HepG2 (cell line): ENCODE measurements at regions not wholly inside any gene's neighbourhood (a gene's known extent, or its start where the extent isn't known, plus 50 kb on each side); places are given as distances from the start of the nearest gene placed in this dataset.

Experiments used
- ATAC-seq: fragments of 200-7000 bp; cut with Tn5 transposase; 3 replicates; pipeline ENCODE4 v1.9.1; 2020; ENCODE audit warnings: mild to moderate bottlenecking, moderate library complexity
- BruUV-seq: library from RNA; stranded (reverse); fragments of 400-500 nt; replicated peaks from 2 replicates; lab custom pipeline; 2021; lab: Mats Ljungman, UMichigan
- CTCF ChIA-PET: fragments of 300-600 bp; formaldehyde crosslinking; extraction: SDS; loops from one replicate; lab custom pipeline; 2021; ENCODE audit warnings: low total read pairs, inconsistent platforms, low intra/inter-chr PET ratio; lab: Yijun Ruan, JAX
- POLR2A ChIA-PET: fragments of 350-600 bp; sonication (Branson Sonifier 250); formaldehyde crosslinking; loops from one replicate; lab custom pipeline; 2020; ENCODE audit warnings: antibody characterized with exemption, inconsistent platforms; lab: Yijun Ruan, JAX
- DNase-seq: peaks from one replicate; pipeline ENCODE4 v3.0.0-alpha.2; 2015; ENCODE audit warnings: low spot score
- FAIRE-seq: peaks from 3 replicates; lab custom pipeline; 2011; peaks lifted over from hg19 to GRCh38; lab: Jason Lieb, UNC
- H2AFZ ChIP-seq: one replicate; pipeline ENCODE4 v1.6.1; 2011; ENCODE audit warnings: low read length, inconsistent platforms
- H3K27ac ChIP-seq: fragments of 300-600 bp; 3 replicates; pipeline ENCODE4 v1.8.0; 2011; ENCODE audit warnings: mixed run types, mild to moderate bottlenecking, mixed read lengths, low read length, inconsistent platforms; ENCODE audit not compliant: insufficient read depth; ENCODE audit errors: extremely low read length
- H3K27me3 ChIP-seq, 2 experiments: fragments of 200-600 bp in 1 of 2; 2 replicates in 1 of 2; 3 replicates in 1 of 2; pipeline versions ENCODE4 v1.6.0 to v1.8.0; 2011; ENCODE audit warnings: low read length in 2 of 2, mild to moderate bottlenecking in 2 of 2, moderate library complexity in 2 of 2, inconsistent platforms in 1 of 2; ENCODE audit not compliant: insufficient read depth in 2 of 2, control insufficient read depth in 1 of 2
- H3K36me3 ChIP-seq, 2 experiments: fragments of 200-600 bp in 1 of 2; replicated peaks in 1 of 2; 2 replicates in 1 of 2; 3 replicates in 1 of 2; pipeline versions ENCODE4 v1.5.1 to v1.8.0; 2011; ENCODE audit warnings: low read length in 2 of 2, inconsistent platforms in 1 of 2; ENCODE audit not compliant: insufficient read depth in 2 of 2, control insufficient read depth in 1 of 2
- H3K4me1 ChIP-seq: 2 replicates; pipeline ENCODE4 v1.5.1; 2012; ENCODE audit warnings: low read length, inconsistent platforms; ENCODE audit not compliant: insufficient read depth
- H3K4me2 ChIP-seq: 2 replicates; pipeline ENCODE4 v1.6.0; 2011; ENCODE audit warnings: low read depth, low read length, inconsistent platforms
- H3K4me3 ChIP-seq, 3 experiments: fragments of 200-600 bp in 1 of 3; sonication (generic), shearing (Covaris generic) in 1 of 3; replicated peaks in 1 of 3; 2 replicates each; pipeline ENCODE4 v1.5.1; 2011 to 2016; ENCODE audit warnings: low read length in 3 of 3, inconsistent platforms in 2 of 3, low read depth in 2 of 3, mild to moderate bottlenecking in 2 of 3, control low read depth in 1 of 3, mixed read lengths in 1 of 3; ENCODE audit not compliant: insufficient read depth in 1 of 3
- H3K79me2 ChIP-seq: one replicate; pipeline ENCODE4 v1.6.1; 2011; ENCODE audit warnings: low read length, inconsistent platforms; ENCODE audit not compliant: insufficient read depth
- H3K9ac ChIP-seq: 2 replicates; pipeline ENCODE4 v1.6.0; 2011; ENCODE audit warnings: mild to moderate bottlenecking, low read depth, low read length, inconsistent platforms; ENCODE audit not compliant: insufficient read depth
- H3K9me3 ChIP-seq: 2 replicates; pipeline ENCODE4 v1.5.1; 2012; ENCODE audit warnings: mild to moderate bottlenecking, low read length
- H4K20me1 ChIP-seq: 2 replicates; pipeline ENCODE4 v1.6.0; 2011; ENCODE audit warnings: inconsistent platforms, mild to moderate bottlenecking, low read length, moderate library complexity; ENCODE audit not compliant: insufficient read depth
- ASH2L ChIP-seq: fragments of 300-600, 200-600 bp; sonication (generic); IDR thresholded peaks from 2 replicates; pipeline ENCODE4 v1.7.0; 2017; ENCODE audit warnings: low read depth, mild to moderate bottlenecking, moderate library complexity, mixed read lengths, low read length; ENCODE audit not compliant: insufficient read length
- ATF3 ChIP-seq: sonication (generic); formaldehyde crosslinking; IDR thresholded peaks from 2 replicates; pipeline ENCODE4 v1.4.0; 2020; ENCODE audit warnings: missing genetic modification reagents
- HCFC1 ChIP-seq: fragments of 150-350 bp; IDR thresholded peaks from 2 replicates; pipeline ENCODE4 v1.6.1; 2014; ENCODE audit warnings: low read depth, low read length
- MTA1 ChIP-seq: sonication (generic); formaldehyde crosslinking; IDR thresholded peaks from 2 replicates; pipeline ENCODE4 v1.4.0; 2020; ENCODE audit warnings: missing genetic modification reagents, mild to moderate bottlenecking, borderline replicate concordance
- MTF1 ChIP-seq: sonication (generic); formaldehyde crosslinking; IDR thresholded peaks from 2 replicates; pipeline ENCODE4 v1.5.0; 2020; ENCODE audit warnings: missing genetic modification reagents
- NONO ChIP-seq, 2 experiments: fragments of 450-650 bp in 1 of 2; sonication (generic) in 1 of 2; formaldehyde crosslinking in 1 of 2; IDR thresholded peaks in 1 of 2; conservative IDR thresholded peaks in 1 of 2; 2 replicates each; pipeline versions ENCODE4 v1.6.1 to v1.8.0; 2017 to 2022; ENCODE audit warnings: mild to moderate bottlenecking in 1 of 2, missing genetic modification reagents in 1 of 2, moderate library complexity in 1 of 2
- POGZ ChIP-seq: sonication (generic); formaldehyde crosslinking; IDR thresholded peaks from 2 replicates; pipeline ENCODE4 v1.4.0; 2020; ENCODE audit warnings: mild to moderate bottlenecking, missing genetic modification reagents
- PRPF4 ChIP-seq: fragments of 200-400 bp; formaldehyde crosslinking; IDR thresholded peaks from 2 replicates; pipeline ENCODE4 v1.6.1; 2016; ENCODE audit warnings: low read length, low read depth; ENCODE audit not compliant: poor library complexity, severe bottlenecking
- RARG ChIP-seq: sonication (generic); formaldehyde crosslinking; IDR thresholded peaks from 2 replicates; pipeline ENCODE4 v1.4.0; 2020; ENCODE audit warnings: low read depth, mild to moderate bottlenecking, missing genetic modification reagents
- RBM22 ChIP-seq: fragments of 200-400 bp; formaldehyde crosslinking; optimal IDR thresholded peaks from 2 replicates; pipeline ENCODE3; 2017; ENCODE audit warnings: mild to moderate bottlenecking, low read length, moderate library complexity
- SPEN ChIP-seq: sonication (generic); formaldehyde crosslinking; IDR thresholded peaks from 2 replicates; pipeline ENCODE4 v1.5.1; 2020; ENCODE audit warnings: low read depth, mild to moderate bottlenecking, missing genetic modification reagents
- TFAP4 ChIP-seq: sonication (generic); IDR thresholded peaks from 2 replicates; pipeline ENCODE4 v1.6.1; 2016; ENCODE audit warnings: low read depth, borderline replicate concordance
- ZBTB7B ChIP-seq: sonication (generic); formaldehyde crosslinking; IDR thresholded peaks from 2 replicates; pipeline ENCODE4 v1.4.0; 2020; ENCODE audit warnings: missing genetic modification reagents
- ZNF614 ChIP-seq: IDR thresholded peaks from 2 replicates; pipeline ENCODE4 v1.6.1; 2018; ENCODE audit warnings: missing biosample characterization, missing genetic modification reagents, inconsistent platforms, borderline replicate concordance
- ZNF747 ChIP-seq: sonication (generic); formaldehyde crosslinking; IDR thresholded peaks from 2 replicates; pipeline ENCODE4 v1.8.1; 2023; ENCODE audit warnings: missing genetic modification reagents, mild to moderate bottlenecking, borderline replicate concordance
- ZNF891 ChIP-seq: sonication (generic); formaldehyde crosslinking; IDR thresholded peaks from 2 replicates; pipeline ENCODE4 v1.5.0; 2020; ENCODE audit warnings: mild to moderate bottlenecking, missing genetic modification reagents
- WGBS: methylation state at CpG from one replicate; pipeline ENCODE4 v1.1.6; 2017; ENCODE audit warnings: low lambda C conversion rate; 5-methylcytosine and 5-hydroxymethylcytosine counted together
- in situ Hi-C: cut with HindIII; loops from 2 replicates; pipeline ENCODE4 v1.10.0; 2017; ENCODE audit warnings: low pct_unique_long_range_greater_than_20kb; ENCODE audit not compliant: extremely low pct_ligation_motif_present
- intact Hi-C: fragments of 100-400 bp; cut with micrococcal nuclease; formaldehyde crosslinking; loops from one replicate; pipeline ENCODE4 v1.10.0; 2022; ENCODE audit not compliant: unreplicated experiment
- TF ChIP-seq, protein P1 (sequence below): IDR thresholded peaks from 2 replicates; pipeline ENCODE4 v1.6.1; 2016; ENCODE audit warnings: missing compliant biosample characterization, missing genetic modification reagents, borderline replicate concordance
- TF ChIP-seq, protein P2 (sequence below): IDR thresholded peaks from 2 replicates; pipeline ENCODE4 v1.6.1; 2016; ENCODE audit warnings: control low read depth

GRCh38 chr5:118544887-118545449, 443.4 kb downstream of the DTWD2 start:
- no peaks in the 10 kb centered on the region for H3K27me3 ChIP-seq
- no peak overlapping the region for H3K9ac ChIP-seq
- intact Hi-C loops (no loop called here), in situ Hi-C loops (no loop called here)
- H3K27ac ChIP-seq = no peak overlapping the region
- H3K4me2 ChIP-seq = no peak overlapping the region
- POLR2A ChIA-PET = no interaction called here
- FAIRE-seq (no peak), DNase-seq (no peak), ATAC-seq (no peak)
- CTCF ChIA-PET = no interaction called here
- no peaks in the 10 kb centered on the region for H3K79me2 ChIP-seq
- BruUV-seq = no TSS peak
- no peak for TF ChIP-seq ZNF891
- no peak for TF ChIP-seq ASH2L
- TF ChIP-seq HCFC1 = no peak
- no peak for TF ChIP-seq MTF1 (CRISPR knock-in tag)
- TF ChIP-seq NONO (IDR thresholded peaks at IDR 0.05) = no peak
- no peak for TF ChIP-seq NONO (CRISPR knock-in tag; conservative IDR thresholded peaks at IDR 0.05)
- TF ChIP-seq MTA1 (CRISPR knock-in tag) = no peak
- no peak for TF ChIP-seq PRPF4
- TF ChIP-seq, protein P1, sequence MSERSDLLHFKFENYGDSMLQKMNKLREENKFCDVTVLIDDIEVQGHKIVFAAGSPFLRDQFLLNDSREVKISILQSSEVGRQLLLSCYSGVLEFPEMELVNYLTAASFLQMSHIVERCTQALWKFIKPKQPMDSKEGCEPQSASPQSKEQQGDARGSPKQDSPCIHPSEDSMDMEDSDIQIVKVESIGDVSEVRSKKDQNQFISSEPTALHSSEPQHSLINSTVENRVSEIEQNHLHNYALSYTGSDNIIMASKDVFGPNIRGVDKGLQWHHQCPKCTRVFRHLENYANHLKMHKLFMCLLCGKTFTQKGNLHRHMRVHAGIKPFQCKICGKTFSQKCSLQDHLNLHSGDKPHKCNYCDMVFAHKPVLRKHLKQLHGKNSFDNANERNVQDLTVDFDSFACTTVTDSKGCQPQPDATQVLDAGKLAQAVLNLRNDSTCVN (CRISPR knock-in tag) = no peak
- TF ChIP-seq ZNF747 (CRISPR knock-in tag) = no peak
- no peak for TF ChIP-seq ZBTB7B (CRISPR knock-in tag)
- TF ChIP-seq ATF3 (CRISPR knock-in tag) = no peak
- no peak for TF ChIP-seq RBM22
- no peak for TF ChIP-seq ZNF614
- no peak for TF ChIP-seq TFAP4
- TF ChIP-seq RARG (CRISPR knock-in tag) = no peak
- TF ChIP-seq, protein P2, sequence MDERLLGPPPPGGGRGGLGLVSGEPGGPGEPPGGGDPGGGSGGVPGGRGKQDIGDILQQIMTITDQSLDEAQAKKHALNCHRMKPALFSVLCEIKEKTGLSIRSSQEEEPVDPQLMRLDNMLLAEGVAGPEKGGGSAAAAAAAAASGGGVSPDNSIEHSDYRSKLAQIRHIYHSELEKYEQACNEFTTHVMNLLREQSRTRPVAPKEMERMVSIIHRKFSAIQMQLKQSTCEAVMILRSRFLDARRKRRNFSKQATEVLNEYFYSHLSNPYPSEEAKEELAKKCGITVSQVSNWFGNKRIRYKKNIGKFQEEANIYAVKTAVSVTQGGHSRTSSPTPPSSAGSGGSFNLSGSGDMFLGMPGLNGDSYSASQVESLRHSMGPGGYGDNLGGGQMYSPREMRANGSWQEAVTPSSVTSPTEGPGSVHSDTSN (CRISPR knock-in tag) = no peak
- no peak for TF ChIP-seq POGZ (CRISPR knock-in tag)
- no peak for TF ChIP-seq SPEN (CRISPR knock-in tag)
- no peaks in the 10 kb centered on the region for H4K20me1 ChIP-seq
- H3K4me1 ChIP-seq = no peaks in the 10 kb centered on the region
- 20% methylated on average over 4 of the region's 4 CpGs for WGBS
- no peak overlapping the region for H2AFZ ChIP-seq
- no peak overlapping the region for H3K4me3 ChIP-seq
- peaks cover 12% of the 10 kb centered on the region for H3K9me3 ChIP-seq
- H3K36me3 ChIP-seq = no peaks in the 10 kb centered on the region
